ENCODE measurements at regions not wholly inside any gene's neighbourhood (a gene's known extent, or its start where the extent isn't known, plus 50 kb on each side); places are given as distances from the start of the nearest gene placed in this dataset.

- Histone ChIP-seq H3K27me3 (ENCODE audit: control insufficient read depth, insufficient read depth, low read length, poor library complexity, severe bottlenecking) (no peaks in the 10 kb centered on the region), H3K9me3 (ENCODE audit: control insufficient read depth, low read length) (no peaks in the 10 kb centered on the region), H3K27ac (ENCODE audit: low read depth, low read length) (no peak overlapping the region), H3K4me1 (ENCODE audit: control insufficient read depth, insufficient read depth, low read length) (no peaks in the 10 kb centered on the region), H3K36me3 (ENCODE audit: control insufficient read depth, insufficient read depth, low read length) (no peaks in the 10 kb centered on the region), H3K9ac (ENCODE audit: extremely low read depth, low read length, poor library complexity, severe bottlenecking) (no peak overlapping the region), H3K4me3 (ENCODE audit: low read length) (no peak overlapping the region)
- H3K27me3 Mint-ChIP-seq (ENCODE audit: insufficient read depth): no peaks in the 10 kb centered on the region
- 94 to 95% methylated on average over 3 to 4 of the region's 4 CpGs for WGBS, 2 experiments (ENCODE audit: insufficient coverage in 1 of 2, insufficient read length in 1 of 2)
- H3K4me3 Mint-ChIP-seq: no peak overlapping the region
- no peak overlapping the region for H3K27ac Mint-ChIP-seq
- no peak for TF ChIP-seq CTCF (conservative IDR thresholded peaks at IDR 0.05)
- DNase-seq: no peak
- H3K9me3 Mint-ChIP-seq: no peaks in the 10 kb centered on the region
- H3K36me3 Mint-ChIP-seq (ENCODE audit: low read depth): no peaks in the 10 kb centered on the region
- peaks cover 1% of the 10 kb centered on the region for H3K4me1 Mint-ChIP-seq
Observed at GRCh38 chr9:24602693-24603352, 57.1 kb upstream of the IZUMO3 start.
